Heart left ventricle (tissue), 13 donors: ENCODE measurements at regions not wholly inside any gene's neighbourhood (a gene's known extent, or its start where the extent isn't known, plus 50 kb on each side); places are given as distances from the start of the nearest gene placed in this dataset.

Experiments used
- POLR2A ChIP-seq, 2 donors: fragments of 450-650 bp; IDR thresholded peaks; one replicate each; pipeline ENCODE4 v1.6.1; 2017; ENCODE audit warnings: antibody characterized with exemption in 2 of 2, mild to moderate bottlenecking in 2 of 2, moderate library complexity in 2 of 2
- TF ChIP-seq, protein P1 (sequence below), 12 donors: fragments of 200-600 bp; sonication (generic) in 4 of 12; IDR thresholded peaks; one replicate each; pipeline versions ENCODE4 v1.5.0 to v1.8.0; 2018 to 2022; ENCODE audit warnings: antibody characterized with exemption in 12 of 12, mild to moderate bottlenecking in 5 of 12
- donor health status: ischemic (EF 13 %, LVEDD 7.1; RV severe dilation, severe dysfunction).
- donor health status: DM: no; HTN: yes; CAD: no.
- donor health status: DM: no; HTN: no; CAD: no.
- donor health status: ischemic (EF 25% LVEDD 6.9; RV normal size, moderate dysfunction).
- donor health status: ischemic (EF 25% LVEDD 5.7; RV mildly dilated, moderate dysfunction).
- donor health status: ischemic (EF 35%, LVEDD 5.7; RV mildly dilated, moderate dysfunction).
- donor health status: nonischemic (EF 11% LVEDD 7.7; RV severe dilation, severe dysfunction).
- donor health status: DM: yes; HTN: yes; CAD: no.
- donor health status: PGD.
- donor health status: ischemic (EF 29% LVEDD 5.4; RV normal size, mild dysfunction).
- donor health status: nonischemic (EF 23%, LVEDD 6.1; RV moderate dilation, normal function).

DNA sequence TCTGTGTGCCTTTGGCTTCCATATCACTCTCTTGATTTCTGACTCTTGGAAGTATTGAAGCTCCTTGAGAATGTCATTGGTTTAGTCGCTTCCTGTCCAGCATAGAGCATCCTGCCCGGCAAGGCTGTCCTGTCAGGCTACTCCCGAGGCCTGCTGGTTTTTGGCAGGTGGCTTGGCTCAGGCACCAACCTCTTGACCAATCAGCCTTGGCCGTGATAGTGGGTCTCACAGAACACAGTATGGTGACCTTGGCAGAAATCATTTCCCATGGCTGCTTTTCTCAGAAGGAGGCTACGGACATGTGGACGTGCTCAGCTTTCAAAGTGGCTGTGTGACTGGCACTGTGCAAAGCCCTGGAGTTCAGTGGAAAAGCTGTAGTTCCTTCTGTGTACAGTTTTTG lies 516.9 kb downstream of the REEP3 start:
- TF ChIP-seq, protein P1, sequence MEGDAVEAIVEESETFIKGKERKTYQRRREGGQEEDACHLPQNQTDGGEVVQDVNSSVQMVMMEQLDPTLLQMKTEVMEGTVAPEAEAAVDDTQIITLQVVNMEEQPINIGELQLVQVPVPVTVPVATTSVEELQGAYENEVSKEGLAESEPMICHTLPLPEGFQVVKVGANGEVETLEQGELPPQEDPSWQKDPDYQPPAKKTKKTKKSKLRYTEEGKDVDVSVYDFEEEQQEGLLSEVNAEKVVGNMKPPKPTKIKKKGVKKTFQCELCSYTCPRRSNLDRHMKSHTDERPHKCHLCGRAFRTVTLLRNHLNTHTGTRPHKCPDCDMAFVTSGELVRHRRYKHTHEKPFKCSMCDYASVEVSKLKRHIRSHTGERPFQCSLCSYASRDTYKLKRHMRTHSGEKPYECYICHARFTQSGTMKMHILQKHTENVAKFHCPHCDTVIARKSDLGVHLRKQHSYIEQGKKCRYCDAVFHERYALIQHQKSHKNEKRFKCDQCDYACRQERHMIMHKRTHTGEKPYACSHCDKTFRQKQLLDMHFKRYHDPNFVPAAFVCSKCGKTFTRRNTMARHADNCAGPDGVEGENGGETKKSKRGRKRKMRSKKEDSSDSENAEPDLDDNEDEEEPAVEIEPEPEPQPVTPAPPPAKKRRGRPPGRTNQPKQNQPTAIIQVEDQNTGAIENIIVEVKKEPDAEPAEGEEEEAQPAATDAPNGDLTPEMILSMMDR (IDR thresholded peaks at IDR 0.05), result no peak
- TF ChIP-seq POLR2A (IDR thresholded peaks at IDR 0.05), result no peak
